B cell (primary cell): ENCODE measurements at regions not wholly inside any gene's neighbourhood (a gene's known extent, or its start where the extent isn't known, plus 50 kb on each side); places are given as distances from the start of the nearest gene placed in this dataset.

Source experiments
- ATAC-seq: fragments of 200-7000 bp; cut with Tn5 transposase; one replicate; pipeline ENCODE4 v1.10.0; 2021; ENCODE audit warnings: low read depth, mild to moderate bottlenecking, moderate number of reproducible peaks, moderate library complexity
- CTCF ChIA-PET: fragments of 350-600 bp; sonication (Branson Sonifier 250); formaldehyde crosslinking; loops from one replicate; lab custom pipeline; 2021; ENCODE audit warnings: antibody characterized with exemption, inconsistent platforms; lab: Charles Lee
- POLR2A ChIA-PET: fragments of 350-600 bp; sonication (Branson Sonifier 250); formaldehyde crosslinking; loops from one replicate; lab custom pipeline; 2021; ENCODE audit warnings: antibody characterized with exemption; lab: Charles Lee
- DNase-seq: peaks from one replicate; pipeline ENCODE4 v3.0.0; 2013
- H2AFZ ChIP-seq: 2 replicates; pipeline ENCODE4 v1.6.1; 2012; ENCODE audit warnings: mild to moderate bottlenecking, low read depth, low read length; ENCODE audit not compliant: insufficient read depth, poor library complexity, severe bottlenecking
- H3K27ac ChIP-seq, 2 donors: 1 replicate in 1 of 2; 2 replicates in 1 of 2; pipeline ENCODE4 v1.5.1; 2012 to 2013; ENCODE audit warnings: low read length in 2 of 2, mild to moderate bottlenecking in 2 of 2, moderate library complexity in 1 of 2
- H3K27me3 ChIP-seq, 4 experiments: fragments of 200-600 bp in 1 of 4; sonication (generic) in 1 of 4; replicated peaks in 1 of 4; 1 replicate in 2 of 4; 2 replicates in 2 of 4; pipeline versions ENCODE4 v1.6.1 to v1.7.0; 2013 to 2016; ENCODE audit warnings: low read length in 3 of 4, mild to moderate bottlenecking in 2 of 4, mixed read lengths in 1 of 4, moderate library complexity in 1 of 4; ENCODE audit not compliant: insufficient read depth in 4 of 4, control insufficient read depth in 3 of 4; ENCODE audit errors: control extremely low read depth in 1 of 4
- H3K36me3 ChIP-seq, 2 experiments: replicated peaks in 1 of 2; 1 replicate in 1 of 2; 2 replicates in 1 of 2; pipeline versions ENCODE4 v1.6.1 to v1.7.1; 2013; ENCODE audit warnings: low read length in 1 of 2; ENCODE audit not compliant: insufficient read depth in 2 of 2, control insufficient read depth in 1 of 2; ENCODE audit errors: control extremely low read depth in 1 of 2, extremely low read depth in 1 of 2
- H3K4me1 ChIP-seq, 2 donors: fragments of 200-600 bp in 1 of 2; sonication (generic) in 1 of 2; 1 replicate in 1 of 2; 2 replicates in 1 of 2; pipeline versions ENCODE4 v1.5.1 to v1.6.1; 2013 to 2017; ENCODE audit warnings: low read length in 2 of 2; ENCODE audit not compliant: control insufficient read depth in 2 of 2, insufficient read depth in 2 of 2
- H3K4me2 ChIP-seq: replicated peaks from 2 replicates; pipeline ENCODE3; 2012; ENCODE audit warnings: mild to moderate bottlenecking, low read depth, low read length; ENCODE audit not compliant: poor library complexity, severe bottlenecking
- H3K4me3 ChIP-seq, 5 experiments: fragments of 200-600 bp in 1 of 5; sonication (generic) in 1 of 5; 1 replicate in 3 of 5; 2 replicates in 2 of 5; pipeline versions ENCODE4 v1.5.1 to v1.7.0; 2011 to 2016; ENCODE audit warnings: low read length in 4 of 5, mild to moderate bottlenecking in 4 of 5, low read depth in 2 of 5, control low read depth in 1 of 5, moderate library complexity in 1 of 5; ENCODE audit not compliant: insufficient read depth in 1 of 5; ENCODE audit errors: control extremely low read depth in 1 of 5, extremely low read depth in 1 of 5
- H3K79me2 ChIP-seq: fragments of 200-600 bp; sonication (generic); one replicate; pipeline ENCODE4 v1.6.0; 2016; ENCODE audit warnings: low read length; ENCODE audit not compliant: control insufficient read depth, insufficient read depth
- H3K9ac ChIP-seq: fragments of 200-600 bp; sonication (generic); 2 replicates; pipeline ENCODE4 v1.6.1; 2017; ENCODE audit warnings: mild to moderate bottlenecking, low read length, moderate library complexity
- H3K9me3 ChIP-seq, 3 donors: one replicate each; pipeline versions ENCODE4 v1.6.1 to v1.7.1; 2013; ENCODE audit warnings: low read length in 2 of 3; ENCODE audit not compliant: control insufficient read depth in 2 of 3, insufficient read depth in 1 of 3; ENCODE audit errors: control extremely low read depth in 1 of 3
- H4K20me1 ChIP-seq: 2 replicates; pipeline ENCODE4 v1.6.0; 2012; ENCODE audit warnings: mild to moderate bottlenecking, low read length; ENCODE audit not compliant: insufficient read depth, control insufficient read depth, poor library complexity, severe bottlenecking
- H3K27ac Mint-ChIP-seq: one replicate; pipeline ENCODE4 v1.8.0; 2021; ENCODE audit warnings: mixed read lengths
- H3K27me3 Mint-ChIP-seq: one replicate; pipeline ENCODE4 v1.8.0; 2021; ENCODE audit warnings: mixed read lengths
- H3K4me1 Mint-ChIP-seq: one replicate; pipeline ENCODE4 v1.8.0; 2021; ENCODE audit warnings: mixed read lengths
- H3K4me3 Mint-ChIP-seq: one replicate; pipeline ENCODE4 v1.8.0; 2021; ENCODE audit warnings: mixed read lengths
- H3K9me3 Mint-ChIP-seq: one replicate; pipeline ENCODE4 v1.8.0; 2022; ENCODE audit warnings: mixed read lengths; ENCODE audit not compliant: insufficient read depth
- EZH2 ChIP-seq: IDR thresholded peaks from 2 replicates; pipeline ENCODE4 v1.6.1; 2012; ENCODE audit warnings: borderline replicate concordance, low read depth, mild to moderate bottlenecking, moderate library complexity, low read length; ENCODE audit not compliant: insufficient read depth, poor library complexity, severe bottlenecking
- WGBS: methylation state at CpG from one replicate; pipeline ENCODE4 v1.1.5; 2013; ENCODE audit warnings: missing lambda C conversion rate; ENCODE audit not compliant: insufficient coverage; 5-methylcytosine and 5-hydroxymethylcytosine counted together
- intact Hi-C: fragments of 100-400 bp; cut with micrococcal nuclease; formaldehyde crosslinking; loops from one replicate; pipeline ENCODE4 v1.10.0; 2022
- TF ChIP-seq, protein P1 (sequence below): fragments of 200-600 bp; IDR thresholded peaks from one replicate; pipeline ENCODE4 v1.8.0; 2022; ENCODE audit warnings: antibody characterized with exemption, mild to moderate bottlenecking

DNA sequence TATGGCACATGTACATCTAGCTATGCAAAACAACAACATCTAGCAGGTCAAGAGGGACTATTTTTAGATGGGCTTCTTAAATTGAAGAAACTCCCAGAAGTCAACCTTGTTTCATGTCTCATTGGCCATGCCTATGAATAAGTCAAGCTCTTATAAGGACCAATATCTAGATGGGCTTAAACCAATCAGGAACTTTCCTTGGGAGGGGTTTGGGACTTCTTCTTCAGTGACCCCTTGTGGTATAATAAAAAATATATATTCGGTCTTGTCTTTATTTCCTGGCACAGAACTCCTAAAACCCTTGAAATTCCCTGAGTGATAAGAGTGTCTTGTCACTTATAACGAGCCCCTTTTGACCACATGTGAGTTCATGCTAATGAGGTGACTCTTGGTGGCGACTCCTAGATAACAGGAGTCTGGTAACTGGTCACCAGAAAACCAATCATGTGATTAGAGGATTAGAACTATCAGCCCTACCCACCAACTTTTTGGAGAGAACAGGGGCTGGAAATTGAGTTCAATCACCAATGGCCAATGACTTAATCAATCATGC, 218.3 kb downstream of the HHIPL2 start:
- ChIA-PET CTCF (no interaction called here), POLR2A (no interaction called here)
- Histone ChIP-seq H3K36me3 (no peaks in the 10 kb centered on the region), H3K79me2 (no peaks in the 10 kb centered on the region), H3K9me3 (peaks cover 0 to 1% (median 0%) of the 10 kb centered on the region in 3 donors), H3K27me3 (no peaks in the 10 kb centered on the region), H3K9ac (no peak overlapping the region), H2AFZ (no peak overlapping the region), H3K27ac (no peak overlapping the region), H3K4me2 (no peak overlapping the region), H4K20me1 (no peaks in the 10 kb centered on the region), H3K4me3 (no peak overlapping the region), H3K4me1 (no peaks in the 10 kb centered on the region)
- intact Hi-C loops: no loop called here
- no peaks in the 10 kb centered on the region for H3K9me3 Mint-ChIP-seq
- no peak overlapping the region for H3K4me3 Mint-ChIP-seq
- WGBS: 86% methylated on average over 1 of the region's 3 CpGs
- no peak for DNase-seq
- no peaks in the 10 kb centered on the region for H3K4me1 Mint-ChIP-seq
- H3K27me3 Mint-ChIP-seq: peaks cover 3% of the 10 kb centered on the region
- no peak overlapping the region for H3K27ac Mint-ChIP-seq
- no peak for ATAC-seq
- no peak for TF ChIP-seq EZH2
- TF ChIP-seq, protein P1, sequence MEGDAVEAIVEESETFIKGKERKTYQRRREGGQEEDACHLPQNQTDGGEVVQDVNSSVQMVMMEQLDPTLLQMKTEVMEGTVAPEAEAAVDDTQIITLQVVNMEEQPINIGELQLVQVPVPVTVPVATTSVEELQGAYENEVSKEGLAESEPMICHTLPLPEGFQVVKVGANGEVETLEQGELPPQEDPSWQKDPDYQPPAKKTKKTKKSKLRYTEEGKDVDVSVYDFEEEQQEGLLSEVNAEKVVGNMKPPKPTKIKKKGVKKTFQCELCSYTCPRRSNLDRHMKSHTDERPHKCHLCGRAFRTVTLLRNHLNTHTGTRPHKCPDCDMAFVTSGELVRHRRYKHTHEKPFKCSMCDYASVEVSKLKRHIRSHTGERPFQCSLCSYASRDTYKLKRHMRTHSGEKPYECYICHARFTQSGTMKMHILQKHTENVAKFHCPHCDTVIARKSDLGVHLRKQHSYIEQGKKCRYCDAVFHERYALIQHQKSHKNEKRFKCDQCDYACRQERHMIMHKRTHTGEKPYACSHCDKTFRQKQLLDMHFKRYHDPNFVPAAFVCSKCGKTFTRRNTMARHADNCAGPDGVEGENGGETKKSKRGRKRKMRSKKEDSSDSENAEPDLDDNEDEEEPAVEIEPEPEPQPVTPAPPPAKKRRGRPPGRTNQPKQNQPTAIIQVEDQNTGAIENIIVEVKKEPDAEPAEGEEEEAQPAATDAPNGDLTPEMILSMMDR: no peak

DNA sequence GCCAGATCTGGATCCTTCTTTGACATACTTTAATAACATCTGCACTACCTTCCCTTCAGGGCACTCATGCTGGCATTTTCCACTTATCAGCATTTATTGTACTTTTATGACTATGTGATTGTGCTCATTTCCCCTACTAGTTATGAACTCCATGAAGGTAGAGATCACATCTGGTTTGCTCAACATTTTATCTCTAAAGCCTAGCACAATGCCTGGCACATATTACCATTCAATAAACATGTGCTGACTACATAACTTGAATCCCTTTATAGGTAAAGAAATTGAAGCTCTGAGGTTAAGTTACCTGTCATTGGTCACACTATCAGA, 221.2 kb downstream of the HHIPL2 start:
- Mint-ChIP-seq H3K4me3 (no peak overlapping the region), H3K9me3 (peaks cover 2% of the 10 kb centered on the region), H3K27ac (no peak overlapping the region), H3K4me1 (no peaks in the 10 kb centered on the region), H3K27me3 (peaks cover 3% of the 10 kb centered on the region)
- Histone ChIP-seq H4K20me1 (no peaks in the 10 kb centered on the region), H3K36me3 (no peaks in the 10 kb centered on the region), H3K4me3 (no peak overlapping the region), H3K4me1 (no peaks in the 10 kb centered on the region), H3K9ac (no peak overlapping the region), H3K9me3 (no peaks in the 10 kb centered on the region), H2AFZ (no peak overlapping the region), H3K27ac (no peak overlapping the region), H3K27me3 (no peaks in the 10 kb centered on the region), H3K79me2 (no peaks in the 10 kb centered on the region), H3K4me2 (no peak overlapping the region)
- ChIA-PET CTCF (no interaction called here), POLR2A (no interaction called here)
- DNase-seq: no peak
- ATAC-seq: no peak
- intact Hi-C loops: no loop called here
- TF ChIP-seq EZH2: no peak
- TF ChIP-seq, protein P1: no peak
